Prostate gland (tissue), 2 donors: ENCODE measurements at regions not wholly inside any gene's neighbourhood (a gene's known extent, or its start where the extent isn't known, plus 50 kb on each side); places are given as distances from the start of the nearest gene placed in this dataset.

Source experiments
- POLR2AphosphoS5 ChIP-seq: sonication (generic); formaldehyde crosslinking; IDR thresholded peaks from one replicate; pipeline ENCODE4 v1.6.1; 2017; ENCODE audit warnings: antibody characterized with exemption
- TF ChIP-seq, protein P1 (sequence below), 4 experiments: fragments of 200-600 bp in 2 of 4; fragments of 450-650 bp in 2 of 4; sonication (generic) in 2 of 4; IDR thresholded peaks; 1 replicate in 3 of 4; 2 replicates in 1 of 4; pipeline ENCODE4 v1.5.1; 2016 to 2019; ENCODE audit warnings: antibody characterized with exemption in 4 of 4, mild to moderate bottlenecking in 2 of 4, moderate library complexity in 2 of 4

DNA sequence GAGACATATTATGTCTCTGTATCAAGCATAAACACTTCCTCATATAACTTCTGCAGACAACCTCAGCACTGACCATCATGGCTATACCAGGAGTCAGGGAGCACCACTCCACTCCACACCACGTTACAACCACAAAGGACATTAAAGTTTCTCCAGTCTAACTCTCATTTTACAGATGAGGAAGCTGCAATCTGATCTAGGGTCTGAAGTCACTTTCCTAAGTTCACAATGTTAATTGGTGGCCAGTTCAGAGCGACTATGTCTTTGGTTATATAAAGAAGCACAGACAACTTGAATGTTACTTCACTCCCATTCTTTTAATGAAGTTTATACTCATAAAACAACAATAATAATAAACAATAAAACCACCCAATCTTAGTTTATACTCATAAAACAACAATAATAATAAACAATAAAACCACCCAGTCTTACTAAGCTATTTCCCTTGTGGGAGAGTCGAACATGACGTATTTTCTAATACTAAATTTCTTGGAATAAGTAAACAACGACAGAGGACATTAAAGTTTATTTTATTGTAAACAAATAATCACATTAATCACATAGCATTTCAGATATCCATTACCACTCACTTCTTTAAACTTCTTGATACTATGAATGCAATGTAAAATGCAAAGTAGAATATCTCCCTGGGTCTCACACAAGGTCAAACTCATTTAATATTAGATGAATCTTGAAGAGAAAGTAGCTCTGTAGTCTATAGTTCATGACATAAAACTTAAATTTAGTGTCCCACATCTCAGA is 72.4 kb upstream of the SSTR1 start:
- no peak for TF ChIP-seq POLR2AphosphoS5
- TF ChIP-seq, protein P1, sequence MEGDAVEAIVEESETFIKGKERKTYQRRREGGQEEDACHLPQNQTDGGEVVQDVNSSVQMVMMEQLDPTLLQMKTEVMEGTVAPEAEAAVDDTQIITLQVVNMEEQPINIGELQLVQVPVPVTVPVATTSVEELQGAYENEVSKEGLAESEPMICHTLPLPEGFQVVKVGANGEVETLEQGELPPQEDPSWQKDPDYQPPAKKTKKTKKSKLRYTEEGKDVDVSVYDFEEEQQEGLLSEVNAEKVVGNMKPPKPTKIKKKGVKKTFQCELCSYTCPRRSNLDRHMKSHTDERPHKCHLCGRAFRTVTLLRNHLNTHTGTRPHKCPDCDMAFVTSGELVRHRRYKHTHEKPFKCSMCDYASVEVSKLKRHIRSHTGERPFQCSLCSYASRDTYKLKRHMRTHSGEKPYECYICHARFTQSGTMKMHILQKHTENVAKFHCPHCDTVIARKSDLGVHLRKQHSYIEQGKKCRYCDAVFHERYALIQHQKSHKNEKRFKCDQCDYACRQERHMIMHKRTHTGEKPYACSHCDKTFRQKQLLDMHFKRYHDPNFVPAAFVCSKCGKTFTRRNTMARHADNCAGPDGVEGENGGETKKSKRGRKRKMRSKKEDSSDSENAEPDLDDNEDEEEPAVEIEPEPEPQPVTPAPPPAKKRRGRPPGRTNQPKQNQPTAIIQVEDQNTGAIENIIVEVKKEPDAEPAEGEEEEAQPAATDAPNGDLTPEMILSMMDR (IDR thresholded peaks at IDR 0.05): no peak
